Activated naive CD8-positive, alpha-beta T cell treated with anti-CD3 and anti-CD28 coated beads, Interleukin-2, amount 50 U/mL, for 24 hours (primary cell): ENCODE measurements at regions not wholly inside any gene's neighbourhood (a gene's known extent, or its start where the extent isn't known, plus 50 kb on each side); places are given as distances from the start of the nearest gene placed in this dataset.

Experiments
- ATAC-seq: fragments of 150-1000 bp; cut with Tn5 transposase; one replicate; pipeline ENCODE4 v1.10.0; 2021
- DNase-seq: peaks from one replicate; pipeline ENCODE4 v3.0.0; 2021
- H3K27ac Mint-ChIP-seq: one replicate; pipeline ENCODE4 v1.8.0; 2021; ENCODE audit warnings: mild to moderate bottlenecking, mixed read lengths
- H3K27me3 Mint-ChIP-seq: one replicate; pipeline ENCODE4 v1.8.0; 2021; ENCODE audit warnings: mixed read lengths
- H3K36me3 Mint-ChIP-seq: one replicate; pipeline ENCODE4 v1.8.0; 2021; ENCODE audit warnings: low read depth, mixed read lengths
- H3K4me1 Mint-ChIP-seq: one replicate; pipeline ENCODE4 v1.8.0; 2021; ENCODE audit warnings: mixed read lengths
- H3K4me3 Mint-ChIP-seq: one replicate; pipeline ENCODE4 v1.8.0; 2021; ENCODE audit warnings: mild to moderate bottlenecking, moderate library complexity, mixed read lengths
- H3K9me3 Mint-ChIP-seq: one replicate; pipeline ENCODE4 v1.8.0; 2021; ENCODE audit warnings: mixed read lengths

DNA sequence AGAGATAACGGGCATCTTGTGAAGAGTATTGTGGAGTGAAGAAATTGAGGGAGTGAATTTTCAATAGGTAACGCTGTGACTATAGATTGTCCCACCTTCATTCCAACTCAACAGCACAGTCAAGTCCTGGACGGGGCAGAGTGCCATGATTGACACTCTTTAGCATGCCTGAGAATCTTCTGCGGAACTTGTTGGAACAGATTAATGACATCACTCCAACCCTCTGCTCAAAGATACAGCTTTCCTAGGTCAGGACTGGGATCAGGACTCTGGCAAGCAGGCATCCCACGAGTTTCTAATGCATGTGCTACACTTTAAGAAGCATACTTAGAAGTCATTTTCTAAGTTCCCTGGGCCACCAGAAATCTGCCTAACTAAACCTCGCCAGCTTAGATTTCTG, 267.6 kb upstream of the CFAP20DC start:
- H3K4me3 Mint-ChIP-seq: no peak overlapping the region
- H3K27me3 Mint-ChIP-seq: no peaks in the 10 kb centered on the region
- no peak for ATAC-seq

GRCh38 chr3:59316688-59317275, 267.0 kb upstream of the CFAP20DC start:
- no peak overlapping the region for H3K27ac Mint-ChIP-seq
- no peaks in the 10 kb centered on the region for H3K36me3 Mint-ChIP-seq
- no peaks in the 10 kb centered on the region for H3K9me3 Mint-ChIP-seq
- H3K4me3 Mint-ChIP-seq: no peak overlapping the region
- peaks cover 14% of the 10 kb centered on the region for H3K4me1 Mint-ChIP-seq
- DNase-seq: no peak
- ATAC-seq: no peak
- no peaks in the 10 kb centered on the region for H3K27me3 Mint-ChIP-seq

More for the DNA sequence above, 267.6 kb upstream of the CFAP20DC start:
- no peaks in the 10 kb centered on the region for H3K36me3 Mint-ChIP-seq
- no peak for DNase-seq
- no peaks in the 10 kb centered on the region for H3K9me3 Mint-ChIP-seq
- no peak overlapping the region for H3K27ac Mint-ChIP-seq
- H3K4me1 Mint-ChIP-seq: peaks cover 14% of the 10 kb centered on the region

DNA sequence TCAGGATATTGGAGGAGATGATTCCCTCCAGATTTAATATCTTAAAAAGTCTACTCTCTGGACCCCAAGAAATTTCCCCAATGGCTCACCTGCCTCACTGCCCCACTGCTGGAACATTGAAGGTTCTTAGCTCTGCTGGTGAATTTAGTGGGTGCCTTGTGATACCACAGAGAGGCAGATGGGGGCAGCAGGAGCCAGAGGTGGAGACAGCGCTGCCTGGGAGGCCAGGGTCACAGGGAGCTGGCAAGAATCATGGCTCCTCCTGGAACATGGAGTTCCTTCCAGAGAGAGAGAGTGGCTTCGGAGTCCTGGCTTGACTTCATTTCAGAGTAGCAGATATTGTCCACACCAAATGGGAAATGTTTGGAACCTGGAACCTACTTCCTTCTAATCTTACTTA, 263.5 kb upstream of the CFAP20DC start:
- ATAC-seq (peak; percentile 75), DNase-seq (peak; percentile 58)
- Mint-ChIP-seq H3K9me3 (no peaks in the 10 kb centered on the region), H3K27ac (no peak overlapping the region), H3K4me3 (no peak overlapping the region), H3K4me1 (peaks cover 27% of the 10 kb centered on the region), H3K27me3 (no peaks in the 10 kb centered on the region), H3K36me3 (no peaks in the 10 kb centered on the region)

DNA sequence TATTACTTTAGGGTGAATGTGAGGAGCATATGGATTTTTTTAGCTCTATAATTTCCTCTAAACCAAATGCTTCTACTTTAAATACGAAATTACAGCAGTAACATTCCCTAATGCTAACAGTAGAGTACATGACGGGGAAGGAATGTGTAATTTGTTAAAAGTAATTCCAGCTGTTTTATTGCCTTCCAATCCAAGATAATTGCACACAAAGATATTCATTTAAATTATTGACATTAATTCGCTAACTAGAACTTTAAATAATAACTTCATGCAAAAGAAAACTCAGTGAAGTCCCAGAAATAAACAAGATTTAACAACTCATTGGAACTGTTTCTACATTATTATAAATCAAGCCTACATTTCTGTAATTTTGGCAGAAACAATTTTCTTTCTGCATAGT, 261.4 kb upstream of the CFAP20DC start:
- DNase-seq (no peak), ATAC-seq (no peak)
- Mint-ChIP-seq H3K9me3 (no peaks in the 10 kb centered on the region), H3K27ac (no peak overlapping the region), H3K4me3 (no peak overlapping the region), H3K4me1 (peaks cover 27% of the 10 kb centered on the region), H3K36me3 (no peaks in the 10 kb centered on the region), H3K27me3 (no peaks in the 10 kb centered on the region)

- no peaks in the 10 kb centered on the region for H3K36me3 Mint-ChIP-seq
- H3K4me1 Mint-ChIP-seq: peaks cover 25% of the 10 kb centered on the region
- no peak overlapping the region for H3K4me3 Mint-ChIP-seq
- H3K27me3 Mint-ChIP-seq: no peaks in the 10 kb centered on the region
- DNase-seq (no peak), ATAC-seq (peak; percentile 34)
- H3K9me3 Mint-ChIP-seq: no peaks in the 10 kb centered on the region
- H3K27ac Mint-ChIP-seq: no peak overlapping the region
These were observed 260.9 kb upstream of the CFAP20DC start for GRCh38 chr3:59310736-59311135.

DNA sequence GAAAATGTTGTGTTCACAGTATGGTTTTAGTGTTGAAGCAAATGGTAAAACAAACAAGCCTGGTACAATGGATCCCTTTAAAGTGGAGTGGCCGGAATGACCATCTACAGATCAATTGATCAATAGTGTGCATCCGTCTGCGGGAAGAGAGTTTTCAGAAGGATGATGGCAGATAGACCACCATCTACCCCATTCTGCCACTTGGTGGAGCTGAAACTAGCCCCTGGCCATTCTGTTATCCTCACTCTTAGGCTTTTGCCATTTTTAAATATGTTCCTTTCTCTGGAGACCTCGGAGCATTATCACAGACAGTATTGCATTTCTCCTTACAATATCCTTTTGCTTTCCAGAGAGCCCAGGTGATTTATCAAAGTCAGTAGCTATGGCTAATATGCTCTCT, 258.9 kb upstream of the CFAP20DC start:
- Mint-ChIP-seq H3K36me3 (no peaks in the 10 kb centered on the region), H3K4me1 (peaks cover 15% of the 10 kb centered on the region), H3K27ac (no peak overlapping the region), H3K4me3 (no peak overlapping the region), H3K9me3 (no peaks in the 10 kb centered on the region), H3K27me3 (no peaks in the 10 kb centered on the region)
- no peak for DNase-seq
- ATAC-seq: no peak

GRCh38 chr3:59308001-59308400, 258.2 kb upstream of the CFAP20DC start:
- Mint-ChIP-seq H3K36me3 (no peaks in the 10 kb centered on the region), H3K4me1 (peaks cover 15% of the 10 kb centered on the region), H3K27ac (no peak overlapping the region), H3K4me3 (no peak overlapping the region), H3K27me3 (no peaks in the 10 kb centered on the region), H3K9me3 (no peaks in the 10 kb centered on the region)
- no peak for DNase-seq
- no peak for ATAC-seq

DNA sequence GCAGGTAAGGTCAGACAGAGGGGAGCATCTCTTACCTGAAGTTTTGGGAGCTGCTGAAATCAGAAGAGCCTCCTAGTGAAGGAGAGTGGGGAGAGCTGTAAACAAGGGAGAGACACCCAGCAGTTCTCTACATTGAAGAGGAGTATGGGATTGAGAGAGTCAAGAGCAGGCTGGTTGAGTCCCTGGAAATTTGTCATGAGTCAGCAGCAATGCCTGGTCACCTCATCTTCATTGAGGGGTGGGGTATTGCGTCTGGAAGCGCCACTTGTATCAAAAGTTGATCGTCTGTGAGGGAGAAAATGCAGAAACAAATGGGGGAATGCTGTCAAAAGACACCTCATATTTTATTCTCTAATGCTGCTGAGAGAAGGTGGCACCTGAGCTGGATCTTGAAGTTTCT, 256.6 kb upstream of the CFAP20DC start:
- no peak overlapping the region for H3K27ac Mint-ChIP-seq
- ATAC-seq (no peak), DNase-seq (no peak)
- H3K4me3 Mint-ChIP-seq: no peak overlapping the region
- H3K4me1 Mint-ChIP-seq: peaks cover 13% of the 10 kb centered on the region
- no peaks in the 10 kb centered on the region for H3K36me3 Mint-ChIP-seq
- H3K27me3 Mint-ChIP-seq: no peaks in the 10 kb centered on the region
- no peaks in the 10 kb centered on the region for H3K9me3 Mint-ChIP-seq

- H3K4me1 Mint-ChIP-seq: peaks cover 2% of the 10 kb centered on the region
- ATAC-seq: no peak
- no peak overlapping the region for H3K4me3 Mint-ChIP-seq
- H3K27me3 Mint-ChIP-seq: no peaks in the 10 kb centered on the region
- no peaks in the 10 kb centered on the region for H3K36me3 Mint-ChIP-seq
- H3K9me3 Mint-ChIP-seq: peaks cover 8% of the 10 kb centered on the region
- no peak overlapping the region for H3K27ac Mint-ChIP-seq
- DNase-seq: no peak
These were observed 254.5 kb upstream of the CFAP20DC start for GRCh38 chr3:59304296-59304695.

GRCh38 chr3:59303452-59303851, 253.6 kb upstream of the CFAP20DC start:
- no peak for DNase-seq
- H3K27ac Mint-ChIP-seq: no peak overlapping the region
- H3K9me3 Mint-ChIP-seq: peaks cover 8% of the 10 kb centered on the region

DNA sequence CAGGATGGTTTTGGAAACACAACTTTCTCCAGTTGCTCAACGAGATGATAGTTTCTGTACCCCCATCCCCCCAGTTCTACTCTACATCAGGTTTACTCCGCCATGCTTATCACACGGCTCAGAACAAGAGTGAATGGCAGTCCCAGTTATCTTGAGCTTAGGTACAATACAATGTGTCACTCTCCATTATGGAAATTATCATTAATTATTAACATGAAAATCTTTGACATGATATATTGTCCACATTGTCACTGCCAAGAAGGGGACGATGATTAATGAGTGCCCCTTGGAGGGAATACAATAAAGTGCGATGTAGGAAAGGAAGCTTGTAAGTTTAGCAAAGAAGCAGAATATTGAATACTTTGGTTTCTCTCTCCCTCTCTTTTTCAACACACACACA, 252.6 kb upstream of the CFAP20DC start:
- no peaks in the 10 kb centered on the region for H3K27me3 Mint-ChIP-seq
- H3K36me3 Mint-ChIP-seq: no peaks in the 10 kb centered on the region
- H3K4me1 Mint-ChIP-seq: peaks cover 2% of the 10 kb centered on the region
- H3K27ac Mint-ChIP-seq: no peak overlapping the region
- H3K9me3 Mint-ChIP-seq: peaks cover 8% of the 10 kb centered on the region
- DNase-seq: no peak
- no peak overlapping the region for H3K4me3 Mint-ChIP-seq
- ATAC-seq: no peak

More at GRCh38 chr3:59303452-59303851, 253.6 kb upstream of the CFAP20DC start:
- ATAC-seq: no peak
- no peaks in the 10 kb centered on the region for H3K36me3 Mint-ChIP-seq
- H3K27me3 Mint-ChIP-seq: no peaks in the 10 kb centered on the region
- no peak overlapping the region for H3K4me3 Mint-ChIP-seq
- H3K4me1 Mint-ChIP-seq: peaks cover 2% of the 10 kb centered on the region

GRCh38 chr3:59300733-59301132, 250.9 kb upstream of the CFAP20DC start:
- peak overlapping the region; percentile 13 for H3K27ac Mint-ChIP-seq
- H3K4me3 Mint-ChIP-seq: no peak overlapping the region
- peaks cover 8% of the 10 kb centered on the region for H3K9me3 Mint-ChIP-seq
- H3K4me1 Mint-ChIP-seq: peaks cover 2% of the 10 kb centered on the region
- no peaks in the 10 kb centered on the region for H3K36me3 Mint-ChIP-seq
- ATAC-seq: no peak
- H3K27me3 Mint-ChIP-seq: no peaks in the 10 kb centered on the region
- DNase-seq: no peak

GRCh38 chr3:59299561-59299960, 249.7 kb upstream of the CFAP20DC start:
- Mint-ChIP-seq H3K4me1 (peaks cover 2% of the 10 kb centered on the region), H3K36me3 (peaks cover 3% of the 10 kb centered on the region), H3K27ac (no peak overlapping the region), H3K4me3 (no peak overlapping the region), H3K9me3 (peaks cover 8% of the 10 kb centered on the region), H3K27me3 (no peaks in the 10 kb centered on the region)
- DNase-seq (no peak), ATAC-seq (no peak)

GRCh38 chr3:59290358-59290757, 240.5 kb upstream of the CFAP20DC start:
- ATAC-seq: no peak
- Mint-ChIP-seq H3K4me3 (no peak overlapping the region), H3K36me3 (peaks cover 5% of the 10 kb centered on the region), H3K9me3 (peaks cover 21% of the 10 kb centered on the region), H3K4me1 (peaks cover 25% of the 10 kb centered on the region), H3K27ac (no peak overlapping the region), H3K27me3 (no peaks in the 10 kb centered on the region)
- no peak for DNase-seq

- no peak overlapping the region for H3K27ac Mint-ChIP-seq
- no peak for DNase-seq
These were observed 240.0 kb upstream of the CFAP20DC start for GRCh38 chr3:59289831-59290230.

GRCh38 chr3:59288951-59289350, 239.1 kb upstream of the CFAP20DC start:
- Mint-ChIP-seq H3K27me3 (no peaks in the 10 kb centered on the region), H3K27ac (no peak overlapping the region), H3K4me1 (peaks cover 25% of the 10 kb centered on the region), H3K36me3 (peaks cover 4% of the 10 kb centered on the region), H3K4me3 (no peak overlapping the region), H3K9me3 (peaks cover 16% of the 10 kb centered on the region)
- DNase-seq (no peak), ATAC-seq (no peak)

More at GRCh38 chr3:59289831-59290230, 240.0 kb upstream of the CFAP20DC start:
- H3K9me3 Mint-ChIP-seq: peaks cover 21% of the 10 kb centered on the region
- peaks cover 4% of the 10 kb centered on the region for H3K36me3 Mint-ChIP-seq
- H3K4me3 Mint-ChIP-seq: no peak overlapping the region
- ATAC-seq: no peak
- H3K4me1 Mint-ChIP-seq: peaks cover 25% of the 10 kb centered on the region
- no peaks in the 10 kb centered on the region for H3K27me3 Mint-ChIP-seq
